IPS-18a (cell line): ENCODE measurements at regions not wholly inside any gene's neighbourhood (a gene's known extent, or its start where the extent isn't known, plus 50 kb on each side); places are given as distances from the start of the nearest gene placed in this dataset.

Experiments
- H3K27ac ChIP-seq: one replicate; pipeline ENCODE4 v1.5.1; 2013; ENCODE audit warnings: low read length
- H3K27me3 ChIP-seq: one replicate; pipeline ENCODE4 v1.6.1; 2013; ENCODE audit warnings: mild to moderate bottlenecking, low read length; ENCODE audit not compliant: control insufficient read depth, insufficient read depth
- H3K36me3 ChIP-seq: one replicate; pipeline ENCODE4 v1.6.1; 2013; ENCODE audit warnings: low read depth, low read length; ENCODE audit not compliant: control insufficient read depth
- H3K4me1 ChIP-seq: one replicate; pipeline ENCODE4 v1.6.1; 2013; ENCODE audit warnings: low read depth, low read length; ENCODE audit not compliant: control insufficient read depth
- H3K4me3 ChIP-seq: one replicate; pipeline ENCODE4 v1.5.1; 2013; ENCODE audit warnings: low read length
- H3K9ac ChIP-seq: one replicate; pipeline ENCODE4 v1.6.1; 2013; ENCODE audit warnings: mild to moderate bottlenecking, low read length, moderate library complexity
- H3K9me3 ChIP-seq: one replicate; pipeline ENCODE4 v1.6.1; 2013; ENCODE audit warnings: low read depth, low read length; ENCODE audit not compliant: control insufficient read depth

- Histone ChIP-seq H3K9ac (no peak overlapping the region), H3K27ac (no peak overlapping the region)
Measured at GRCh38 chr6:141594874-141595273, 537.9 kb upstream of the GJE1 start.

GRCh38 chr6:141593311-141593710 lies 539.4 kb upstream of the GJE1 start:
- Histone ChIP-seq H3K4me1 (no peaks in the 10 kb centered on the region), H3K9ac (no peak overlapping the region), H3K27ac (no peak overlapping the region)

More at GRCh38 chr6:141594874-141595273, 537.9 kb upstream of the GJE1 start:
- Histone ChIP-seq H3K27me3 (no peaks in the 10 kb centered on the region), H3K36me3 (no peaks in the 10 kb centered on the region), H3K4me3 (no peak overlapping the region), H3K9me3 (no peaks in the 10 kb centered on the region), H3K4me1 (no peaks in the 10 kb centered on the region)

GRCh38 chr6:141587482-141588266 lies 545.1 kb upstream of the GJE1 start:
- no peaks in the 10 kb centered on the region for H3K27me3 ChIP-seq
- H3K4me3 ChIP-seq, result no peak overlapping the region
- H3K4me1 ChIP-seq, result no peaks in the 10 kb centered on the region
- H3K27ac ChIP-seq, result no peak overlapping the region
- H3K9me3 ChIP-seq, result no peaks in the 10 kb centered on the region
- no peak overlapping the region for H3K9ac ChIP-seq
- H3K36me3 ChIP-seq, result no peaks in the 10 kb centered on the region

More at GRCh38 chr6:141593311-141593710, 539.4 kb upstream of the GJE1 start:
- no peak overlapping the region for H3K4me3 ChIP-seq
- no peaks in the 10 kb centered on the region for H3K36me3 ChIP-seq
- no peaks in the 10 kb centered on the region for H3K27me3 ChIP-seq
- no peaks in the 10 kb centered on the region for H3K9me3 ChIP-seq

- no peak overlapping the region for H3K27ac ChIP-seq
- no peaks in the 10 kb centered on the region for H3K4me1 ChIP-seq
Measured at GRCh38 chr6:141580988-141581552, 551.7 kb upstream of the GJE1 start.

GRCh38 chr6:141580131-141580530 lies 552.6 kb upstream of the GJE1 start:
- Histone ChIP-seq H3K4me1 (no peaks in the 10 kb centered on the region), H3K9ac (no peak overlapping the region), H3K4me3 (no peak overlapping the region), H3K36me3 (no peaks in the 10 kb centered on the region), H3K27ac (no peak overlapping the region), H3K9me3 (no peaks in the 10 kb centered on the region), H3K27me3 (no peaks in the 10 kb centered on the region)

More at GRCh38 chr6:141580988-141581552, 551.7 kb upstream of the GJE1 start:
- Histone ChIP-seq H3K36me3 (no peaks in the 10 kb centered on the region), H3K4me3 (no peak overlapping the region), H3K9me3 (no peaks in the 10 kb centered on the region), H3K9ac (no peak overlapping the region), H3K27me3 (no peaks in the 10 kb centered on the region)

- Histone ChIP-seq H3K27ac (no peak overlapping the region), H3K9ac (no peak overlapping the region), H3K27me3 (no peaks in the 10 kb centered on the region), H3K9me3 (no peaks in the 10 kb centered on the region), H3K36me3 (no peaks in the 10 kb centered on the region), H3K4me3 (no peak overlapping the region), H3K4me1 (no peaks in the 10 kb centered on the region)
Measured at GRCh38 chr6:141576751-141577150, 556.0 kb upstream of the GJE1 start.

GRCh38 chr6:141562851-141563763 lies 569.6 kb upstream of the GJE1 start:
- H3K4me3 ChIP-seq, result peak overlapping the region; percentile 12
- no peaks in the 10 kb centered on the region for H3K9me3 ChIP-seq
- no peaks in the 10 kb centered on the region for H3K36me3 ChIP-seq
- peak overlapping the region; percentile 16 for H3K9ac ChIP-seq
- H3K27ac ChIP-seq, result peak overlapping the region; percentile 59
- no peaks in the 10 kb centered on the region for H3K27me3 ChIP-seq
- H3K4me1 ChIP-seq, result peaks cover 12% of the 10 kb centered on the region

- H3K36me3 ChIP-seq, result no peaks in the 10 kb centered on the region
- H3K27ac ChIP-seq, result peak overlapping the region; percentile 59
- H3K9me3 ChIP-seq, result no peaks in the 10 kb centered on the region
- H3K9ac ChIP-seq, result peak overlapping the region; percentile 16
- no peaks in the 10 kb centered on the region for H3K27me3 ChIP-seq
- peaks cover 12% of the 10 kb centered on the region for H3K4me1 ChIP-seq
- peak overlapping the region; percentile 12 for H3K4me3 ChIP-seq
Measured at GRCh38 chr6:141562186-141562811, 570.4 kb upstream of the GJE1 start.

GRCh38 chr6:141561154-141561553 lies 571.6 kb upstream of the GJE1 start:
- Histone ChIP-seq H3K27ac (no peak overlapping the region), H3K4me1 (peaks cover 12% of the 10 kb centered on the region), H3K36me3 (no peaks in the 10 kb centered on the region), H3K9me3 (no peaks in the 10 kb centered on the region), H3K27me3 (no peaks in the 10 kb centered on the region), H3K4me3 (no peak overlapping the region), H3K9ac (no peak overlapping the region)

GRCh38 chr6:141552463-141552862 lies 580.3 kb upstream of the GJE1 start:
- Histone ChIP-seq H3K4me3 (no peak overlapping the region), H3K36me3 (no peaks in the 10 kb centered on the region), H3K9me3 (peaks cover 8% of the 10 kb centered on the region), H3K9ac (no peak overlapping the region), H3K4me1 (no peaks in the 10 kb centered on the region), H3K27ac (no peak overlapping the region), H3K27me3 (no peaks in the 10 kb centered on the region)

- Histone ChIP-seq H3K4me3 (no peak overlapping the region), H3K9me3 (peaks cover 8% of the 10 kb centered on the region), H3K36me3 (no peaks in the 10 kb centered on the region), H3K27me3 (no peaks in the 10 kb centered on the region), H3K27ac (no peak overlapping the region), H3K4me1 (no peaks in the 10 kb centered on the region), H3K9ac (no peak overlapping the region)
Measured at GRCh38 chr6:141552031-141552430, 580.7 kb upstream of the GJE1 start.
